WERI-Rb-1 (cell line): ENCODE measurements at regions not wholly inside any gene's neighbourhood (a gene's known extent, or its start where the extent isn't known, plus 50 kb on each side); places are given as distances from the start of the nearest gene placed in this dataset.
"Not testable (repeated sequence)": the region's sequence is repeated elsewhere in the genome, so short reads cannot be mapped to it uniquely, and the experiment has no call there.

Experiments used
- DNase-seq: peaks from one replicate; pipeline ENCODE4 v3.0.0-alpha.2; 2020
- H3K27ac ChIP-seq: fragments of 250-450 bp; sonication (Bioruptor Pico); 2 replicates; pipeline ENCODE4 v1.5.1; 2020; ENCODE audit warnings: mild to moderate bottlenecking, moderate library complexity
- H3K27me3 ChIP-seq: fragments of 250-450 bp; sonication (Bioruptor Pico); 2 replicates; pipeline ENCODE4 v1.5.1; 2021; ENCODE audit warnings: mild to moderate bottlenecking, low read depth, moderate library complexity; ENCODE audit not compliant: insufficient read depth, severe bottlenecking
- H3K36me3 ChIP-seq: fragments of 250-450 bp; sonication (Bioruptor Pico); 2 replicates; pipeline ENCODE4 v1.5.1; 2020; ENCODE audit warnings: mild to moderate bottlenecking, moderate library complexity
- H3K4me3 ChIP-seq: 2 replicates; pipeline ENCODE4 v1.5.1; 2011; ENCODE audit warnings: low read depth, mild to moderate bottlenecking, control low read depth, low read length
- H3K9me3 ChIP-seq: fragments of 250-450 bp; sonication (Bioruptor Pico); 2 replicates; pipeline ENCODE4 v1.5.1; 2021; ENCODE audit warnings: mild to moderate bottlenecking, moderate library complexity; ENCODE audit not compliant: severe bottlenecking

- H3K27ac ChIP-seq, H3K36me3 ChIP-seq, H3K4me3 ChIP-seq, H3K9me3 ChIP-seq, DNase-seq, H3K27me3 ChIP-seq: not testable (repeated sequence)
Observed at GRCh38 chr1:149218080-149218988, 115.0 kb upstream of the NBPF9 start.

GRCh38 chr1:149219539-149219938 is 116.2 kb upstream of the NBPF9 start:
- not testable (repeated sequence) for H3K36me3 ChIP-seq, H3K4me3 ChIP-seq, H3K27ac ChIP-seq, H3K27me3 ChIP-seq, DNase-seq, H3K9me3 ChIP-seq

- H3K9me3 ChIP-seq, H3K4me3 ChIP-seq, H3K27me3 ChIP-seq, H3K27ac ChIP-seq, DNase-seq, H3K36me3 ChIP-seq: not testable (repeated sequence)
Observed at GRCh38 chr1:149220463-149221074, 117.2 kb upstream of the NBPF9 start.

- DNase-seq, H3K9me3 ChIP-seq, H3K4me3 ChIP-seq, H3K27me3 ChIP-seq, H3K36me3 ChIP-seq, H3K27ac ChIP-seq: not testable (repeated sequence)
Observed at GRCh38 chr1:149227933-149228665, 124.7 kb upstream of the NBPF9 start.

- H3K36me3 ChIP-seq, H3K27ac ChIP-seq, H3K27me3 ChIP-seq, H3K4me3 ChIP-seq, H3K9me3 ChIP-seq, DNase-seq: not testable (repeated sequence)
Observed at GRCh38 chr1:149228672-149229585, 125.6 kb upstream of the NBPF9 start.

- H3K9me3 ChIP-seq, H3K27me3 ChIP-seq, H3K4me3 ChIP-seq, H3K27ac ChIP-seq, H3K36me3 ChIP-seq: not testable (repeated sequence)
- peak; percentile 16 for DNase-seq
Observed at GRCh38 chr1:149229813-149230212, 126.5 kb upstream of the NBPF9 start.

- H3K9me3 ChIP-seq, H3K27ac ChIP-seq, H3K36me3 ChIP-seq, H3K27me3 ChIP-seq, DNase-seq, H3K4me3 ChIP-seq: not testable (repeated sequence)
Observed at GRCh38 chr1:149234926-149235914, 131.9 kb upstream of the NBPF9 start.

- not testable (repeated sequence) for H3K27me3 ChIP-seq, H3K27ac ChIP-seq
Observed at GRCh38 chr1:149237515-149237914, 134.2 kb upstream of the NBPF9 start.

GRCh38 chr1:149239897-149240508 is 136.7 kb upstream of the NBPF9 start:
- H3K4me3 ChIP-seq, H3K27me3 ChIP-seq, H3K9me3 ChIP-seq: not testable (repeated sequence)

More at GRCh38 chr1:149237515-149237914, 134.2 kb upstream of the NBPF9 start:
- not testable (repeated sequence) for DNase-seq, H3K9me3 ChIP-seq, H3K36me3 ChIP-seq, H3K4me3 ChIP-seq

GRCh38 chr1:149240530-149240929 is 137.2 kb upstream of the NBPF9 start:
- not testable (repeated sequence) for H3K4me3 ChIP-seq, H3K27me3 ChIP-seq, H3K9me3 ChIP-seq, H3K27ac ChIP-seq, H3K36me3 ChIP-seq, DNase-seq

More at GRCh38 chr1:149239897-149240508, 136.7 kb upstream of the NBPF9 start:
- H3K27ac ChIP-seq, H3K36me3 ChIP-seq, DNase-seq: not testable (repeated sequence)

GRCh38 chr1:149241272-149241671 is 137.9 kb upstream of the NBPF9 start:
- H3K4me3 ChIP-seq, H3K9me3 ChIP-seq, H3K36me3 ChIP-seq, DNase-seq, H3K27ac ChIP-seq, H3K27me3 ChIP-seq: not testable (repeated sequence)

- not testable (repeated sequence) for H3K27me3 ChIP-seq, H3K36me3 ChIP-seq, H3K9me3 ChIP-seq, H3K4me3 ChIP-seq, DNase-seq, H3K27ac ChIP-seq
Observed at GRCh38 chr1:149243572-149243971, 140.2 kb upstream of the NBPF9 start.
